Natural killer cell (primary cell): ENCODE measurements at regions not wholly inside any gene's neighbourhood (a gene's known extent, or its start where the extent isn't known, plus 50 kb on each side); places are given as distances from the start of the nearest gene placed in this dataset.

Experiments used
- ATAC-seq, 3 donors: fragments of 150-1000 bp in 2 of 3; fragments of 200-7000 bp in 1 of 3; cut with Tn5 transposase; 1 replicate in 1 of 3; 2 replicates in 2 of 3; pipeline ENCODE4 v1.10.0; 2021; ENCODE audit warnings: mild to moderate bottlenecking in 2 of 3, moderate library complexity in 2 of 3
- DNase-seq, 2 donors: peaks; one replicate each; pipeline versions ENCODE4 v3.0.0 to v3.0.0-alpha.2; 2013 to 2021; ENCODE audit warnings: mixed read lengths in 1 of 2
- H3K27ac ChIP-seq: one replicate; pipeline ENCODE4 v1.5.1; 2013; ENCODE audit warnings: mild to moderate bottlenecking, low read length
- H3K27me3 ChIP-seq: one replicate; pipeline ENCODE4 v1.6.1; 2013; ENCODE audit warnings: low read length; ENCODE audit not compliant: control insufficient read depth, insufficient read depth
- H3K36me3 ChIP-seq: one replicate; pipeline ENCODE4 v1.6.1; 2013; ENCODE audit warnings: low read length; ENCODE audit not compliant: control insufficient read depth, insufficient read depth
- H3K4me1 ChIP-seq: one replicate; pipeline ENCODE4 v1.6.1; 2013; ENCODE audit warnings: low read length; ENCODE audit not compliant: control insufficient read depth, insufficient read depth
- H3K4me3 ChIP-seq: one replicate; pipeline ENCODE4 v1.5.1; 2013; ENCODE audit warnings: low read length
- H3K9me3 ChIP-seq: one replicate; pipeline ENCODE4 v1.6.1; 2013; ENCODE audit warnings: low read length; ENCODE audit not compliant: control insufficient read depth, insufficient read depth
- H3K27ac Mint-ChIP-seq, 2 donors: one replicate each; pipeline ENCODE4 v1.8.0; 2022; ENCODE audit warnings: mild to moderate bottlenecking in 2 of 2, mixed read lengths in 2 of 2, moderate library complexity in 1 of 2
- H3K27me3 Mint-ChIP-seq, 2 donors: one replicate each; pipeline ENCODE4 v1.8.0; 2022; ENCODE audit warnings: low read depth in 2 of 2, mixed read lengths in 2 of 2
- H3K36me3 Mint-ChIP-seq: one replicate; pipeline ENCODE4 v1.8.0; 2022; ENCODE audit warnings: mixed read lengths
- H3K4me1 Mint-ChIP-seq, 2 donors: one replicate each; pipeline ENCODE4 v1.8.0; 2022; ENCODE audit warnings: mixed read lengths in 2 of 2
- H3K4me3 Mint-ChIP-seq: one replicate; pipeline ENCODE4 v1.8.0; 2022; ENCODE audit warnings: mild to moderate bottlenecking, moderate library complexity, mixed read lengths
- H3K9me3 Mint-ChIP-seq, 2 donors: one replicate each; pipeline ENCODE4 v1.8.0; 2022; ENCODE audit warnings: mixed read lengths in 2 of 2
- CTCF ChIP-seq: fragments of 200-600 bp; IDR thresholded peaks from one replicate; pipeline ENCODE4 v1.8.0; 2022; ENCODE audit warnings: antibody characterized with exemption
- WGBS: methylation state at CpG from one replicate; pipeline ENCODE4 v1.1.7; 2013; ENCODE audit warnings: missing lambda C conversion rate; ENCODE audit not compliant: insufficient coverage; 5-methylcytosine and 5-hydroxymethylcytosine counted together
- intact Hi-C: fragments of 100-400 bp; cut with micrococcal nuclease; formaldehyde crosslinking; loops from one replicate; pipeline ENCODE4 v1.14.2; 2022

- Histone ChIP-seq H3K27me3 (no peaks in the 10 kb centered on the region), H3K36me3 (no peaks in the 10 kb centered on the region), H3K9me3 (no peaks in the 10 kb centered on the region), H3K4me1 (no peaks in the 10 kb centered on the region), H3K4me3 (no peak overlapping the region), H3K27ac (no peak overlapping the region)
- peaks cover 5 to 10% of the 10 kb centered on the region in 2 donors for H3K9me3 Mint-ChIP-seq
- ATAC-seq, result no peak
- no peak overlapping the region for H3K27ac Mint-ChIP-seq
- WGBS, result 90% methylated on average over 2 of the region's 2 CpGs
- H3K36me3 Mint-ChIP-seq, result no peaks in the 10 kb centered on the region
- no peaks in the 10 kb centered on the region for H3K27me3 Mint-ChIP-seq
- intact Hi-C loops, result no loop called here
- H3K4me3 Mint-ChIP-seq, result no peak overlapping the region
- TF ChIP-seq CTCF, result no peak
- H3K4me1 Mint-ChIP-seq, result no peaks in the 10 kb centered on the region
- DNase-seq, result no peak
These were observed 112.5 kb upstream of the KCNJ16 start for GRCh38 chr17:69962436-69962995.

DNA sequence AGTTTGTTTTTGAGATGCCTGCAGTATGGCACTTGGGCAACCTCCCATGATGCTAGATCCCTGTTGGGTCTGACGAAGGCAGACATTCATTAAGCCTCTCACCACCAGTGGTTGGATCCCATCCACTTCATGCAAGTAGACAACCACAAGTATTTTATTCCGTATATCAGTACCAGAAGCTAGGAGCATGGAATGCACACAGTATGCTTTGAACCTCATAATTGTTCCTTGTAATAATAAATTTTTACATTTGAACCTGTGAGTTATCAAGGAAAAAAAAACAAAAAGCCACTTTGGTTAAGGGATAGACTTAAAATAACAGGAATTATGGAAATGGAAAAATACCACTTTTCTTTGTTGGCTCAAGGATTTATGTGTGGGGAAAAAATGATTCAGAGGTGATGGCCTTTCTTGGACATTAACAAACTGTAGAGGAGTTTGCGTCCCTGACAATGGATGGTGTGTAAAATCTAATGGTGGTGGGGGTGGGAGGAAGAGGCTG lies 107.1 kb upstream of the KCNJ16 start:
- H3K9me3 Mint-ChIP-seq, result peaks cover 0 to 7% of the 10 kb centered on the region in 2 donors
- 100% methylated on average over 3 of the region's 3 CpGs for WGBS

GRCh38 chr17:69969897-69970296 lies 105.1 kb upstream of the KCNJ16 start:
- H3K27me3 ChIP-seq, result no peaks in the 10 kb centered on the region
- H3K36me3 ChIP-seq, result no peaks in the 10 kb centered on the region
- ATAC-seq (no peak), DNase-seq (no peak)
- no peak overlapping the region for H3K4me3 Mint-ChIP-seq
- TF ChIP-seq CTCF, result no peak
- intact Hi-C loops, result no loop called here
- H3K4me3 ChIP-seq, result no peak overlapping the region
- peaks cover 2 to 7% of the 10 kb centered on the region in 2 donors for H3K9me3 Mint-ChIP-seq
- no peak overlapping the region for H3K27ac ChIP-seq
- WGBS, result 87% methylated on average over 2 of the region's 2 CpGs
- no peaks in the 10 kb centered on the region for H3K9me3 ChIP-seq
- no peaks in the 10 kb centered on the region for H3K27me3 Mint-ChIP-seq
- H3K36me3 Mint-ChIP-seq, result no peaks in the 10 kb centered on the region
- H3K4me1 Mint-ChIP-seq, result no peaks in the 10 kb centered on the region
- no peaks in the 10 kb centered on the region for H3K4me1 ChIP-seq
- H3K27ac Mint-ChIP-seq, result no peak overlapping the region

More for the DNA sequence above, 107.1 kb upstream of the KCNJ16 start:
- no peak for TF ChIP-seq CTCF
- Histone ChIP-seq H3K27me3 (no peaks in the 10 kb centered on the region), H3K36me3 (no peaks in the 10 kb centered on the region), H3K4me1 (no peaks in the 10 kb centered on the region), H3K9me3 (no peaks in the 10 kb centered on the region), H3K27ac (no peak overlapping the region), H3K4me3 (no peak overlapping the region)
- intact Hi-C loops, result no loop called here
- DNase-seq (no peak), ATAC-seq (no peak)
- Mint-ChIP-seq H3K27ac (no peak overlapping the region), H3K4me3 (no peak overlapping the region), H3K27me3 (no peaks in the 10 kb centered on the region), H3K36me3 (no peaks in the 10 kb centered on the region), H3K4me1 (no peaks in the 10 kb centered on the region)

DNA sequence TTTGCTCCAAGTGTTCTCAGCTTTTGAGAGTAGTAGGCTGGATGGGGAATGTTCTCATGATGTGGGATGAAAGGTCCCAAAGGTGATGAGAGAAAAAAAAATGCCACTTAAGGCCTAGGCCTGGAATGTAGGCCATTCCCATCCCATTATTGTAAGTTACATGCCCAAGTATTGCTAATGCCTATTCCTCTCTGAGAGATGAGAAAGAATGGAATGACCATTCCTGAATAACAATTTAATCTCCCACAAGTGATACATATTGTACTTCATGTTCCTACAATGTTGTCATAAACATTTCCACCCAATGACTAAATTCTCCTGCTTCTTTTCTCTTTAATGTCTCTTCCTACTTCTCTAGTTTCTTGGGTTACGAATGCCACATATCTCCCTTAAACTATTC lies 102.8 kb upstream of the KCNJ16 start:
- intact Hi-C loops, result no loop called here
- Mint-ChIP-seq H3K9me3 (peaks cover 2 to 12% of the 10 kb centered on the region in 2 donors), H3K4me1 (no peaks in the 10 kb centered on the region), H3K4me3 (no peak overlapping the region), H3K36me3 (no peaks in the 10 kb centered on the region), H3K27me3 (no peaks in the 10 kb centered on the region), H3K27ac (no peak overlapping the region)
- H3K36me3 ChIP-seq, result no peaks in the 10 kb centered on the region
- DNase-seq (no peak), ATAC-seq (no peak)
- no peak for TF ChIP-seq CTCF
- H3K4me3 ChIP-seq, result no peak overlapping the region
- 90% methylated on average over 1 of the region's 1 CpG for WGBS
- H3K27me3 ChIP-seq, result no peaks in the 10 kb centered on the region
- H3K27ac ChIP-seq, result no peak overlapping the region
- H3K9me3 ChIP-seq, result no peaks in the 10 kb centered on the region
- no peaks in the 10 kb centered on the region for H3K4me1 ChIP-seq
